ENCODE measurements at regions not wholly inside any gene's neighbourhood (a gene's known extent, or its start where the extent isn't known, plus 50 kb on each side); places are given as distances from the start of the nearest gene placed in this dataset.

DNA sequence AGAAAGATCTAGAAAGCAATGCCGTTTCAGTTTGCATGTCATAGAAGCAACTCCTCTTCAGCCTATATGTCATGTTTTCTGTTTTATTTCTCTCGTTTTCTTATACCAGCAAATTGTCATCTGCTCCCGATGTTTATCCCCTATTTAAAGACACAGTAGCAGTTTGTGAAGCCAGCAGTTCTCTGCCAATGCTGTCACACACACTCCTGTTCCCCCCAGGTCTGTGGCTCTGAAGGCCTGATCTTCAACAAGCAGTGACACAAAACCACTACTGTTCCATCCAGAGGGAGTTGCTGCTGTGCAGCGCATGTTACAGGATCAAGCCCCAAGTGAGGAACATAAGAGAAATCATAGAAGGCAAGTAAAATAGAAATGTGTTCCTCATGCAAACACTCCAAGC lies 364.1 kb upstream of the SLC30A5 start:
- no TSS peak for BruUV-seq (replicated peaks)
- no peak for DNase-seq (ENCODE audit: low spot score)
- Histone ChIP-seq H3K27ac (ENCODE audit: low read depth, low read length, poor library complexity, severe bottlenecking) (no peak overlapping the region), H3K4me3 (ENCODE audit: low read depth, low read length, poor library complexity, severe bottlenecking) (no peak overlapping the region), H3K27me3 (replicated peaks; ENCODE audit: insufficient read depth, low read depth, low read length, poor library complexity) (no peaks in the 10 kb centered on the region), H3K9me3 (ENCODE audit: low read depth, low read length, poor library complexity, severe bottlenecking) (no peaks in the 10 kb centered on the region), H3K36me3 (ENCODE audit: insufficient read depth, low read length, poor library complexity, severe bottlenecking) (no peaks in the 10 kb centered on the region), H3K4me1 (ENCODE audit: insufficient read depth, low read length, poor library complexity, severe bottlenecking) (peaks cover 17% of the 10 kb centered on the region)
- TF ChIP-seq, protein P1, sequence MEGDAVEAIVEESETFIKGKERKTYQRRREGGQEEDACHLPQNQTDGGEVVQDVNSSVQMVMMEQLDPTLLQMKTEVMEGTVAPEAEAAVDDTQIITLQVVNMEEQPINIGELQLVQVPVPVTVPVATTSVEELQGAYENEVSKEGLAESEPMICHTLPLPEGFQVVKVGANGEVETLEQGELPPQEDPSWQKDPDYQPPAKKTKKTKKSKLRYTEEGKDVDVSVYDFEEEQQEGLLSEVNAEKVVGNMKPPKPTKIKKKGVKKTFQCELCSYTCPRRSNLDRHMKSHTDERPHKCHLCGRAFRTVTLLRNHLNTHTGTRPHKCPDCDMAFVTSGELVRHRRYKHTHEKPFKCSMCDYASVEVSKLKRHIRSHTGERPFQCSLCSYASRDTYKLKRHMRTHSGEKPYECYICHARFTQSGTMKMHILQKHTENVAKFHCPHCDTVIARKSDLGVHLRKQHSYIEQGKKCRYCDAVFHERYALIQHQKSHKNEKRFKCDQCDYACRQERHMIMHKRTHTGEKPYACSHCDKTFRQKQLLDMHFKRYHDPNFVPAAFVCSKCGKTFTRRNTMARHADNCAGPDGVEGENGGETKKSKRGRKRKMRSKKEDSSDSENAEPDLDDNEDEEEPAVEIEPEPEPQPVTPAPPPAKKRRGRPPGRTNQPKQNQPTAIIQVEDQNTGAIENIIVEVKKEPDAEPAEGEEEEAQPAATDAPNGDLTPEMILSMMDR (conservative IDR thresholded peaks at IDR 0.05; ENCODE audit: low read depth, low read length): no peak
- TF ChIP-seq EZH2 (IDR thresholded peaks at IDR 0.05; ENCODE audit: borderline replicate concordance, low read depth, low read length, poor library complexity, severe bottlenecking): no peak
- intact Hi-C loops (cut with micrococcal nuclease; ENCODE audit: unreplicated experiment): no loop called here
- ChIA-PET POLR2A (ENCODE audit: low non-redundant PET) (no interaction called here), CTCF (no interaction called here)

DNA sequence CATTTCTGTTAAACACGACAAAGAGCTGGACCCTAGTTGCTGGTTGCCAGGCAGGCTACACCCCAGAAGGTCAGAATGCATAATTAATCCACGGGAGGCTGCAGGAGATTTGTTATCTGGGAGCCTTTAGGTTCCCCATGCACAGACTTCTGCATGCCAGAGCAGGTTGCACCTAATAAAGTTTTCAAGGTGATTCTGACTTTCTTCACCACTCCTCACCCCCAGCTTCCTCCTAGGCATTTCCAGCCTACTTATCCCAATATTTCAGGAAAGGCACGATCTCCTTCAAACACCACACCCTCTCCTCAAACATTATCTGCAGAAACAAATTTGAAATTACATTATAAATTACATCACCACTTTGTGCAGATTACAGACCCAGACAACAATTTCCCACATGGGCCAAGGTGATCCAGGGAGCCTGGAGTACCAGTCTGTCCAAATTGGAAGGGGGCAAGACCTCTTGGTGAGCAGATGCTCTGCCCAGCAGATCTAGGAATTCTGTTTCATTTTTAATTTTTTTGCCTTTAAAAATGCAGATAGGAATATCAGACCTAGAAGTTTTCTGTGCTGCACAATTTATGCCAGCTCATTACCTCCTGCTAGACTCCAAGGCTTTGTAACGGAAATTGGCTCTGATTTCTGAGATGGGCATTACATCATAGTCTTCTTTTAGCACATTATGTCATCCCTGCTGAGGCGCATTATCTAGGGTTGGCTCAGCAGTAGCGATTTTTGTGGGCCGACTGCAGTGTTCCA lies 363.4 kb upstream of the SLC30A5 start:
- TF ChIP-seq, protein P1 (conservative IDR thresholded peaks at IDR 0.05; ENCODE audit: low read depth, low read length): no peak
- TF ChIP-seq EZH2 (IDR thresholded peaks at IDR 0.05; ENCODE audit: borderline replicate concordance, low read depth, low read length, poor library complexity, severe bottlenecking): no peak
- ChIA-PET CTCF (no interaction called here), POLR2A (ENCODE audit: low non-redundant PET) (interaction anchor here (0.6 kb wide), 1 partner anchor 1042 kb away, joined by 3 read pairs; no protein-coding TSS in a partner anchor)
- H3K9me3 ChIP-seq (ENCODE audit: low read depth, low read length, poor library complexity, severe bottlenecking): no peaks in the 10 kb centered on the region
- intact Hi-C loops (cut with micrococcal nuclease; ENCODE audit: unreplicated experiment): no loop called here
- no peaks in the 10 kb centered on the region for H3K36me3 ChIP-seq (ENCODE audit: insufficient read depth, low read length, poor library complexity, severe bottlenecking)
- H3K4me3 ChIP-seq (ENCODE audit: low read depth, low read length, poor library complexity, severe bottlenecking): no peak overlapping the region
- H3K27ac ChIP-seq (ENCODE audit: low read depth, low read length, poor library complexity, severe bottlenecking): peak overlapping the region; percentile 6
- DNase-seq (ENCODE audit: low spot score): peak; percentile 90
- peaks cover 17% of the 10 kb centered on the region for H3K4me1 ChIP-seq (ENCODE audit: insufficient read depth, low read length, poor library complexity, severe bottlenecking)
- H3K27me3 ChIP-seq (replicated peaks; ENCODE audit: insufficient read depth, low read depth, low read length, poor library complexity): no peaks in the 10 kb centered on the region
- BruUV-seq (replicated peaks): TSS peak; percentile 94

GRCh38 chr5:68730979-68731654 lies 362.7 kb upstream of the SLC30A5 start:
- ChIA-PET POLR2A (ENCODE audit: low non-redundant PET) (interaction anchor here (0.6 kb wide), 1 partner anchor 1043 kb away, joined by 3 read pairs; no protein-coding TSS in a partner anchor), CTCF (no interaction called here)
- DNase-seq (ENCODE audit: low spot score): no peak
- H3K27me3 ChIP-seq (replicated peaks; ENCODE audit: insufficient read depth, low read depth, low read length, poor library complexity): no peaks in the 10 kb centered on the region
- no peak overlapping the region for H3K4me3 ChIP-seq (ENCODE audit: low read depth, low read length, poor library complexity, severe bottlenecking)
- intact Hi-C loops (cut with micrococcal nuclease; ENCODE audit: unreplicated experiment): no loop called here
- H3K27ac ChIP-seq (ENCODE audit: low read depth, low read length, poor library complexity, severe bottlenecking): peak overlapping the region; percentile 6
- H3K9me3 ChIP-seq (ENCODE audit: low read depth, low read length, poor library complexity, severe bottlenecking): no peaks in the 10 kb centered on the region
- TF ChIP-seq EZH2 (IDR thresholded peaks at IDR 0.05; ENCODE audit: borderline replicate concordance, low read depth, low read length, poor library complexity, severe bottlenecking): no peak
- TF ChIP-seq, protein P1 (conservative IDR thresholded peaks at IDR 0.05; ENCODE audit: low read depth, low read length): no peak
- peaks cover 17% of the 10 kb centered on the region for H3K4me1 ChIP-seq (ENCODE audit: insufficient read depth, low read length, poor library complexity, severe bottlenecking)
- no TSS peak for BruUV-seq (replicated peaks)
- H3K36me3 ChIP-seq (ENCODE audit: insufficient read depth, low read length, poor library complexity, severe bottlenecking): no peaks in the 10 kb centered on the region

All from A673 (cell line).